ENCODE measurements at regions not wholly inside any gene's neighbourhood (a gene's known extent, or its start where the extent isn't known, plus 50 kb on each side); places are given as distances from the start of the nearest gene placed in this dataset.

GRCh38 chr14:87573591-87573990, 419.4 kb downstream of the GALC start:
- Histone ChIP-seq H3K4me1 (no peaks in the 10 kb centered on the region), H3K27me3 (no peaks in the 10 kb centered on the region), H3K9me3 (no peaks in the 10 kb centered on the region), H3K27ac (no peak overlapping the region), H3K36me3 (no peaks in the 10 kb centered on the region), H3K4me3 (no peak overlapping the region)
- WGBS, 2 donors = 86% methylated on average over 2 of the region's 2 CpGs
- TF ChIP-seq CTCF (IDR thresholded peaks at IDR 0.05) = no peak
- TF ChIP-seq POLR2A (IDR thresholded peaks at IDR 0.05) = no peak
- TF ChIP-seq EP300 (IDR thresholded peaks at IDR 0.05) = no peak
- no peak for DNase-seq (ENCODE audit: low spot score in 2 of 2)

GRCh38 chr14:87567618-87568295, 425.2 kb downstream of the GALC start:
- H3K27me3 ChIP-seq = no peaks in the 10 kb centered on the region
- H3K4me3 ChIP-seq = no peak overlapping the region
- 41 to 43% methylated on average over 4 of the region's 4 CpGs for WGBS, 2 donors
- no peak for DNase-seq (ENCODE audit: low spot score in 2 of 2)
- peaks cover 0 to 10% (median 0%) of the 10 kb centered on the region in 4 donors for H3K4me1 ChIP-seq
- TF ChIP-seq EP300 (IDR thresholded peaks at IDR 0.05) = no peak
- TF ChIP-seq CTCF (IDR thresholded peaks at IDR 0.05) = no peak
- no peaks in the 10 kb centered on the region for H3K36me3 ChIP-seq
- no peaks in the 10 kb centered on the region for H3K9me3 ChIP-seq
- peak overlapping the region in 2 of 4 donors; percentile 46 to 49 for H3K27ac ChIP-seq

GRCh38 chr14:87566991-87567390, 426.0 kb downstream of the GALC start:
- H3K4me1 ChIP-seq = peaks cover 0 to 10% (median 0%) of the 10 kb centered on the region in 4 donors
- no peak for DNase-seq (ENCODE audit: low spot score in 2 of 2)
- no peak overlapping the region for H3K4me3 ChIP-seq
- H3K36me3 ChIP-seq = no peaks in the 10 kb centered on the region
- H3K27me3 ChIP-seq = no peaks in the 10 kb centered on the region
- H3K9me3 ChIP-seq = no peaks in the 10 kb centered on the region
- WGBS, 2 donors = 5 to 9% methylated on average over 2 of the region's 2 CpGs
- H3K27ac ChIP-seq = peak overlapping the region in 3 of 4 donors; percentile 4 to 49 (median 46)
- TF ChIP-seq EP300 (IDR thresholded peaks at IDR 0.05) (no peak), POLR2A (IDR thresholded peaks at IDR 0.05) (no peak), CTCF (IDR thresholded peaks at IDR 0.05) (no peak)

- H3K27ac ChIP-seq = no peak overlapping the region
- WGBS, 2 donors = 50 to 55% methylated on average over 5 of the region's 5 CpGs
- peaks cover 0 to 12% (median 3%) of the 10 kb centered on the region in 4 donors for H3K9me3 ChIP-seq
- H3K36me3 ChIP-seq = no peaks in the 10 kb centered on the region
- TF ChIP-seq EP300 (IDR thresholded peaks at IDR 0.05) (no peak), CTCF (IDR thresholded peaks at IDR 0.05) (no peak), POLR2A (IDR thresholded peaks at IDR 0.05) (no peak)
- no peak for DNase-seq (ENCODE audit: low spot score in 2 of 2)
- no peak overlapping the region for H3K4me3 ChIP-seq
- no peaks in the 10 kb centered on the region for H3K27me3 ChIP-seq
- no peaks in the 10 kb centered on the region for H3K4me1 ChIP-seq
Measured at GRCh38 chr14:87547536-87547935, 445.4 kb downstream of the GALC start.

- Histone ChIP-seq H3K27ac (no peak overlapping the region), H3K9me3 (no peaks in the 10 kb centered on the region), H3K27me3 (no peaks in the 10 kb centered on the region), H3K36me3 (no peaks in the 10 kb centered on the region), H3K4me1 (no peaks in the 10 kb centered on the region), H3K4me3 (no peak overlapping the region)
- TF ChIP-seq EP300 (IDR thresholded peaks at IDR 0.05) (no peak), CTCF (IDR thresholded peaks at IDR 0.05) (no peak), POLR2A (IDR thresholded peaks at IDR 0.05) (no peak)
- WGBS, 2 donors = 54 to 59% methylated on average over 5 of the region's 5 CpGs
- no peak for DNase-seq (ENCODE audit: low spot score in 2 of 2)
Measured at GRCh38 chr14:87542288-87542687, 450.7 kb downstream of the GALC start.
